HCT116 (cell line): ENCODE measurements at regions not wholly inside any gene's neighbourhood (a gene's known extent, or its start where the extent isn't known, plus 50 kb on each side); places are given as distances from the start of the nearest gene placed in this dataset.

Experiments used
- ATAC-seq: fragments of 200-7000 bp; cut with Tn5 transposase; 2 replicates; pipeline ENCODE4 v1.9.1; 2020; ENCODE audit warnings: mild to moderate bottlenecking, moderate library complexity
- BruUV-seq: library from RNA; stranded (reverse); fragments of 400-500 nt; replicated peaks from 2 replicates; lab custom pipeline; 2021; lab: Mats Ljungman, UMichigan
- CTCF ChIA-PET: fragments of 300-600 bp; sonication (Branson Sonifier 250); formaldehyde crosslinking; loops from one replicate; lab custom pipeline; 2021; ENCODE audit warnings: antibody characterized with exemption; lab: Charles Lee
- POLR2A ChIA-PET: fragments of 300-600, 350-600 bp; sonication (Branson Sonifier 250); formaldehyde crosslinking; loops from one replicate; lab custom pipeline; 2021; ENCODE audit warnings: antibody characterized with exemption; lab: Charles Lee
- RAD21 ChIA-PET, 2 experiments: fragments of 300-600 bp; sonication (Branson Sonifier 250); formaldehyde crosslinking; loops; one replicate each; lab custom pipeline; 2023; ENCODE audit warnings: low total read pairs in 2 of 2; ENCODE audit not compliant: uncharacterized antibody in 2 of 2, unreplicated experiment in 2 of 2, low non-redundant PET in 1 of 2; lab: Charles Lee
- DNase-seq: peaks from one replicate; pipeline ENCODE4 v3.0.0-alpha.2; 2010; ENCODE audit warnings: low read depth, low spot score
- H2AFZ ChIP-seq: fragments of 200-600 bp; shearing (Covaris generic), sonication (generic); 2 replicates; pipeline ENCODE4 v1.6.1; 2017; ENCODE audit warnings: low read depth, mixed run types, mixed read lengths, antibody characterized with exemption, low read length; ENCODE audit not compliant: poor library complexity, severe bottlenecking
- H3K27ac ChIP-seq: 2 replicates; pipeline ENCODE4 v1.5.1; 2012; ENCODE audit warnings: low read depth, low read length
- H3K27me3 ChIP-seq: fragments of 200-600 bp; sonication (generic); 2 replicates; pipeline ENCODE4 v1.6.1; 2016; ENCODE audit warnings: mixed run types, low read length, mixed read lengths; ENCODE audit not compliant: insufficient read depth
- H3K36me3 ChIP-seq, 2 experiments: fragments of 200-500 bp in 1 of 2; fragments of 200-600 bp in 1 of 2; sonication (Bioruptor generic) in 1 of 2; sonication (generic) in 1 of 2; 2 replicates each; pipeline versions ENCODE4 v1.5.1 to v1.6.1; 2014 to 2016; ENCODE audit warnings: low read length in 2 of 2, inconsistent platforms in 1 of 2, mixed read lengths in 1 of 2, mixed run types in 1 of 2; ENCODE audit not compliant: insufficient read depth in 2 of 2, control insufficient read depth in 1 of 2
- H3K4me1 ChIP-seq, 2 experiments: fragments of 200-600 bp in 1 of 2; sonication (generic) in 1 of 2; 2 replicates each; pipeline versions ENCODE4 v1.5.1 to v1.6.1; 2012 to 2017; ENCODE audit warnings: low read length in 2 of 2, inconsistent platforms in 1 of 2, mild to moderate bottlenecking in 1 of 2, mixed read lengths in 1 of 2, mixed run types in 1 of 2, moderate library complexity in 1 of 2; ENCODE audit not compliant: insufficient read depth in 2 of 2, control insufficient read depth in 1 of 2
- H3K4me2 ChIP-seq: fragments of 200-600 bp; sonication (generic); 2 replicates; pipeline ENCODE4 v1.6.1; 2017; ENCODE audit warnings: mixed run types, low read length, mixed read lengths
- H3K4me3 ChIP-seq, 2 experiments: fragments of 200-600 bp in 1 of 2; sonication (generic) in 1 of 2; replicated peaks in 1 of 2; 2 replicates each; pipeline ENCODE4 v1.5.1; 2011 to 2016; ENCODE audit warnings: low read length in 2 of 2, control low read depth in 1 of 2, low read depth in 1 of 2, mild to moderate bottlenecking in 1 of 2, mixed read lengths in 1 of 2, mixed run types in 1 of 2
- H3K79me2 ChIP-seq: fragments of 200-600 bp; sonication (generic); 2 replicates; pipeline ENCODE4 v1.6.1; 2017; ENCODE audit warnings: mild to moderate bottlenecking, mixed run types, low read length, moderate library complexity, mixed read lengths; ENCODE audit not compliant: insufficient read depth
- H3K9ac ChIP-seq: fragments of 200-600 bp; sonication (generic); 2 replicates; pipeline ENCODE4 v1.6.1; 2016; ENCODE audit warnings: low read length, mixed read lengths
- H3K9me2 ChIP-seq: fragments of 200-600 bp; sonication (generic), shearing (Covaris generic); 2 replicates; pipeline ENCODE4 v1.6.1; 2017; ENCODE audit warnings: mixed run types, mild to moderate bottlenecking, moderate library complexity; ENCODE audit not compliant: insufficient read depth
- H3K9me3 ChIP-seq, 2 experiments: fragments of 200-500 bp in 1 of 2; fragments of 200-600 bp in 1 of 2; sonication (Bioruptor generic) in 1 of 2; sonication (generic) in 1 of 2; 2 replicates each; pipeline ENCODE4 v1.6.1; 2014 to 2017; ENCODE audit warnings: low read length in 2 of 2, mixed read lengths in 2 of 2, inconsistent platforms in 1 of 2, low read depth in 1 of 2, mild to moderate bottlenecking in 1 of 2, mixed run types in 1 of 2, moderate library complexity in 1 of 2; ENCODE audit not compliant: control insufficient read depth in 1 of 2, insufficient read depth in 1 of 2
- H4K20me1 ChIP-seq: fragments of 200-600 bp; sonication (generic), shearing (Covaris generic); 2 replicates; pipeline ENCODE4 v1.6.1; 2017; ENCODE audit warnings: mixed run types, mild to moderate bottlenecking, moderate library complexity; ENCODE audit not compliant: insufficient read depth
- ATF3 ChIP-seq: IDR thresholded peaks from 2 replicates; pipeline ENCODE4 v1.6.1; 2012
- SRF ChIP-seq: IDR thresholded peaks from 2 replicates; pipeline ENCODE4 v1.6.1; 2012; ENCODE audit warnings: low read depth
- ZNF274 ChIP-seq: fragments of 200-500 bp; sonication (Bioruptor generic); IDR thresholded peaks from 2 replicates; pipeline ENCODE4 v1.6.1; 2014; ENCODE audit warnings: mild to moderate bottlenecking, low read depth, low read length, inconsistent platforms
- intact Hi-C: fragments of 100-400 bp; cut with micrococcal nuclease; formaldehyde crosslinking; loops from 2 replicates; pipeline ENCODE4 v1.10.0; 2022
- TF ChIP-seq, protein P1 (sequence below): IDR thresholded peaks from 2 replicates; pipeline ENCODE4 v1.6.1; 2011; ENCODE audit warnings: mild to moderate bottlenecking, low read length, moderate library complexity; ENCODE audit not compliant: insufficient replicate concordance; ENCODE audit errors: extremely low read depth

GRCh38 chr5:166810721-166811120, 1480.7 kb upstream of the WWC1 start (continued):
- no peak for TF ChIP-seq ATF3
- no peak for TF ChIP-seq ZNF274

DNA sequence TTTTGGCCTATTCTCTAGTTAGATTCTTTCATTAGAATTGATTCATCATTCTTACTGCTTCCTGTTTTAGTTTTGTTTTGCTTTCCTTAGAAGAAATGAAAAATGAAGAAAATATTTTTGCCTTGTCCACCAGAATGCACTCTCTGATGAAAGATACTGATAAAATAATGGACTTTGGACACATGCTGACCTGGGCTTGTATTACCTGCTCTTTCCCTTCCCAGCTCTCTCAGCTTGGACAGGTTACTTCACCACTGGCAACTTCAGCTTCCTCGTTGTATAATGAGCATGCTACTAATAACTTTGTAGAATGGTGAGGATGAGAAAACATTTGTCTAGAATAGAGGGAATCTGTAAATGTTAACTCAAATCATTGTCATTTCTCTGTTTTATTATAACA, 1468.1 kb upstream of the WWC1 start:
- Histone ChIP-seq H4K20me1 (no peaks in the 10 kb centered on the region), H3K27me3 (no peaks in the 10 kb centered on the region), H3K4me2 (no peak overlapping the region), H3K9ac (no peak overlapping the region), H3K9me2 (no peaks in the 10 kb centered on the region), H3K9me3 (peaks cover 4 to 14% of the 10 kb centered on the region in 2 experiments; a peak in 2 of 4 replicates), H3K4me3 (no peak overlapping the region), H3K36me3 (no peaks in the 10 kb centered on the region), H3K27ac (no peak overlapping the region), H3K4me1 (no peaks in the 10 kb centered on the region), H2AFZ (no peak overlapping the region), H3K79me2 (no peaks in the 10 kb centered on the region)
- CTCF ChIA-PET = no interaction called here
- TF ChIP-seq ZNF274 (no peak), ATF3 (no peak), SRF (no peak)
- TF ChIP-seq, protein P1, sequence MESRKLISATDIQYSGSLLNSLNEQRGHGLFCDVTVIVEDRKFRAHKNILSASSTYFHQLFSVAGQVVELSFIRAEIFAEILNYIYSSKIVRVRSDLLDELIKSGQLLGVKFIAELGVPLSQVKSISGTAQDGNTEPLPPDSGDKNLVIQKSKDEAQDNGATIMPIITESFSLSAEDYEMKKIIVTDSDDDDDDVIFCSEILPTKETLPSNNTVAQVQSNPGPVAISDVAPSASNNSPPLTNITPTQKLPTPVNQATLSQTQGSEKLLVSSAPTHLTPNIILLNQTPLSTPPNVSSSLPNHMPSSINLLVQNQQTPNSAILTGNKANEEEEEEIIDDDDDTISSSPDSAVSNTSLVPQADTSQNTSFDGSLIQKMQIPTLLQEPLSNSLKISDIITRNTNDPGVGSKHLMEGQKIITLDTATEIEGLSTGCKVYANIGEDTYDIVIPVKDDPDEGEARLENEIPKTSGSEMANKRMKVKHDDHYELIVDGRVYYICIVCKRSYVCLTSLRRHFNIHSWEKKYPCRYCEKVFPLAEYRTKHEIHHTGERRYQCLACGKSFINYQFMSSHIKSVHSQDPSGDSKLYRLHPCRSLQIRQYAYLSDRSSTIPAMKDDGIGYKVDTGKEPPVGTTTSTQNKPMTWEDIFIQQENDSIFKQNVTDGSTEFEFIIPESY = no peak
- RAD21 ChIA-PET = no interaction called here
- no peak for ATAC-seq
- no TSS peak for BruUV-seq
- intact Hi-C loops = no loop called here
- no peak for DNase-seq
- POLR2A ChIA-PET = no interaction called here
